Posterior vena cava (tissue), 2 donors: ENCODE measurements at regions not wholly inside any gene's neighbourhood (a gene's known extent, or its start where the extent isn't known, plus 50 kb on each side); places are given as distances from the start of the nearest gene placed in this dataset.

Experiments
- DNase-seq: peaks from one replicate; pipeline ENCODE4 v3.0.0-alpha.2; 2020; ENCODE audit warnings: low spot score
- intact Hi-C, 2 donors: fragments of 100-400 bp; cut with DNase I; formaldehyde crosslinking; loops; one replicate each; pipeline versions ENCODE4 v1.14.1 to v1.14.2; 2022 to 2023
- donor health status: DM: yes; HTN: yes; CAD: no.
- donor health status: DM: yes; HTN: yes; CAD: no.

- no peak for DNase-seq
- intact Hi-C loops = no loop called here
Observed at GRCh38 chr12:125683748-125684381, 618.6 kb downstream of the AACS start.

- intact Hi-C loops = no loop called here
- no peak for DNase-seq
Observed at GRCh38 chr12:125684968-125685790, 619.9 kb downstream of the AACS start.

- DNase-seq = no peak
- intact Hi-C loops = no loop called here
Observed at GRCh38 chr12:125685915-125686314, 620.7 kb downstream of the AACS start.

- intact Hi-C loops = no loop called here
- no peak for DNase-seq
Observed at GRCh38 chr12:125687403-125687802, 622.2 kb downstream of the AACS start.

- intact Hi-C loops = no loop called here
- DNase-seq = no peak
Observed at GRCh38 chr12:125687820-125688219, 622.6 kb downstream of the AACS start.

GRCh38 chr12:125688223-125688622, 623.0 kb downstream of the AACS start:
- DNase-seq = no peak
- intact Hi-C loops = no loop called here

- intact Hi-C loops = no loop called here
- no peak for DNase-seq
Observed at GRCh38 chr12:125688881-125689280, 623.6 kb downstream of the AACS start.

- intact Hi-C loops = no loop called here
- DNase-seq = no peak
Observed at GRCh38 chr12:125689576-125690410, 624.6 kb downstream of the AACS start.

GRCh38 chr12:125690841-125691240, 625.6 kb downstream of the AACS start:
- no peak for DNase-seq
- intact Hi-C loops = no loop called here

- DNase-seq = no peak
- intact Hi-C loops = no loop called here
Observed at GRCh38 chr12:125696054-125696453, 630.8 kb downstream of the AACS start.

GRCh38 chr12:125704803-125705202, 639.6 kb downstream of the AACS start:
- intact Hi-C loops = no loop called here
- DNase-seq = no peak

GRCh38 chr12:125720961-125721360, 655.7 kb downstream of the AACS start:
- intact Hi-C loops = no loop called here
- no peak for DNase-seq

- no peak for DNase-seq
- intact Hi-C loops = no loop called here
Observed at GRCh38 chr12:125734137-125734536, 668.9 kb downstream of the AACS start.

- intact Hi-C loops = no loop called here
- DNase-seq = no peak
Observed at GRCh38 chr12:125738211-125738610, 673.0 kb downstream of the AACS start.

GRCh38 chr12:125742413-125742812, 677.2 kb downstream of the AACS start:
- no peak for DNase-seq
- intact Hi-C loops = no loop called here

- no peak for DNase-seq
- intact Hi-C loops = no loop called here
Observed at GRCh38 chr12:125744201-125744600, 679.0 kb downstream of the AACS start.

GRCh38 chr12:125755512-125755911, 690.3 kb downstream of the AACS start:
- no peak for DNase-seq
- intact Hi-C loops = no loop called here

- intact Hi-C loops = no loop called here
- DNase-seq = no peak
Observed at GRCh38 chr12:125766091-125766490, 700.9 kb downstream of the AACS start.

- intact Hi-C loops = no loop called here
- no peak for DNase-seq
Observed at GRCh38 chr12:125772403-125772802, 707.2 kb downstream of the AACS start.

- intact Hi-C loops = no loop called here
- no peak for DNase-seq
Observed at GRCh38 chr12:125773033-125773640, 707.9 kb downstream of the AACS start.
